IgD-negative memory B cell (primary cell): ENCODE measurements at regions not wholly inside any gene's neighbourhood (a gene's known extent, or its start where the extent isn't known, plus 50 kb on each side); places are given as distances from the start of the nearest gene placed in this dataset.

Experiments
- H3K27ac Mint-ChIP-seq, 3 donors: one replicate each; pipeline ENCODE4 v1.8.0; 2020 to 2022; ENCODE audit warnings: mild to moderate bottlenecking in 3 of 3, mixed read lengths in 3 of 3, moderate library complexity in 1 of 3
- H3K27me3 Mint-ChIP-seq: one replicate; pipeline ENCODE4 v1.8.0; 2021; ENCODE audit warnings: mixed read lengths
- H3K36me3 Mint-ChIP-seq: one replicate; pipeline ENCODE4 v1.8.0; 2020; ENCODE audit warnings: mild to moderate bottlenecking, mixed read lengths
- H3K4me1 Mint-ChIP-seq, 3 donors: one replicate each; pipeline ENCODE4 v1.8.0; 2020 to 2022; ENCODE audit warnings: mixed read lengths in 3 of 3, mild to moderate bottlenecking in 1 of 3
- H3K4me3 Mint-ChIP-seq, 4 donors: one replicate each; pipeline ENCODE4 v1.8.0; 2020 to 2022; ENCODE audit warnings: mild to moderate bottlenecking in 4 of 4, mixed read lengths in 4 of 4, moderate library complexity in 3 of 4
- H3K9me3 Mint-ChIP-seq, 3 donors: one replicate each; pipeline ENCODE4 v1.8.0; 2020 to 2021; ENCODE audit warnings: mixed read lengths in 3 of 3, mild to moderate bottlenecking in 1 of 3

DNA sequence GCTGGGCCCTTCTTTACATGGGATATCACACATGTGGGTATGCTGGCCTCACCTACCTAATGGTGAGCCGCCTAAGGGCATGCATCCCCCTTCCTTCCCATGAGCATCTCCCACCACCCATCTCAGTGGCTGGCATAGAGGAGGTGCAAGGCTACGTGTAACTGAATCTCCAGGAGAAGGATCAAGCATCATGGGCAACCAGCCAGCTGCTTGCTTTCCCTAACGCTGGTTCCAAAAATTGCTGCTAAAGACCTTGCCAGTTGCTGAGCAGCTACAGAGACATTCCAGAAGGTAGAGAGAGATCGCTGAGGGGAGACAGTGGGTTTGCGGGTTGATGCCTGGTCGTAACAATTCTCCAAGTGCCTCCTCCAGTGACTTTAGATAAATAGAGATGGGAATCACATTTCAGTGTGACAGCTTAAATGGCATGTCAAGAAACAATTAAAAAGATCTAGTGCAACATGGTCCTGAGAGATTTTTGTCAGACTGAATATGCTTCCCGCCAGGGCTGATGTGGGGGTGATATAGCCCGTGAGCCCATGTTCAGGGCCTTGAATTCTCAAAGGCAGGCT lies 378.4 kb upstream of the CDH5 start:
- H3K36me3 Mint-ChIP-seq = no peaks in the 10 kb centered on the region
- no peaks in the 10 kb centered on the region for H3K27me3 Mint-ChIP-seq
- no peak overlapping the region for H3K4me3 Mint-ChIP-seq
- H3K27ac Mint-ChIP-seq = no peak overlapping the region
- no peaks in the 10 kb centered on the region for H3K9me3 Mint-ChIP-seq
- no peaks in the 10 kb centered on the region for H3K4me1 Mint-ChIP-seq

DNA sequence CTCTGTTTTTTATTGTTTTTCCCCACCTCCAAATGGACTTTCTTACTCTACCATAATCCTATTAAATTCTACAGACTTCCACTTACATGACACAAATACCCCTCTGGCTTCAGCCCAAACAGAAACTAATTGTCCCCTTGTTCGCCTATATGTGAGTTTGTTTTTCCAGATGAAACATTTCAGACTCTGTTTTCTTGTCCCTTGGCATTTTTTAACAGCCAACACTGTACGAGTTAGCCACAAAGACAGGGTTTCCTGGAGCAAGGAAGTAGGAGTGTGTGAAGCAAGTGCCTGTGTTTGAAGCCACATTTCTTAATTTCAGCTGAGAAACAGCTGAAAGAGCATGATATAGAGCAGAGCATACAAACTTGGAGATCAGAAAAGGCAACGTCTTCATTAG lies 382.2 kb upstream of the CDH5 start:
- H3K4me1 Mint-ChIP-seq = no peaks in the 10 kb centered on the region
- no peaks in the 10 kb centered on the region for H3K27me3 Mint-ChIP-seq
- H3K9me3 Mint-ChIP-seq = no peaks in the 10 kb centered on the region
- no peak overlapping the region for H3K27ac Mint-ChIP-seq
- no peaks in the 10 kb centered on the region for H3K36me3 Mint-ChIP-seq
- H3K4me3 Mint-ChIP-seq = no peak overlapping the region

DNA sequence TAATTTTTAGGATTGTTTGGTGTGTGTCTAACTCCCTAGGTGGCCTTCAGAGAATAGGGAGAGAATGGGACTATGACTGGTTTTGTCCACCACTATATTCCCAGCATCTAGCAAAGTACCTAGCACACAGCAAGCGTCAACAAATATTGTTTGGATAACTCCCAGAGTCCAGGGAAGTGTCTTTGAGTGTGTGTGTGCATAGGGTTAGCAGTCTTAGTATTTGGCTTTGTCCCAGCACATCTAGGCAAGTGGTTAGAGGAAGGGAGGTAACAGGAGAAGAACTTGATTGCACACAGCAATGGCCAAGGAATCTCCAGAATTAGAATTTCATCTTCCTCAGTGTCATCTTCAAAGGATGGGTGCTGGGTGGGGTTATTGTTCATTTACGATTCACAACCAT lies 385.4 kb upstream of the CDH5 start:
- Mint-ChIP-seq H3K4me3 (no peak overlapping the region), H3K27me3 (no peaks in the 10 kb centered on the region), H3K36me3 (no peaks in the 10 kb centered on the region), H3K4me1 (no peaks in the 10 kb centered on the region), H3K27ac (no peak overlapping the region), H3K9me3 (peaks cover 0 to 3% (median 0%) of the 10 kb centered on the region in 3 donors)

DNA sequence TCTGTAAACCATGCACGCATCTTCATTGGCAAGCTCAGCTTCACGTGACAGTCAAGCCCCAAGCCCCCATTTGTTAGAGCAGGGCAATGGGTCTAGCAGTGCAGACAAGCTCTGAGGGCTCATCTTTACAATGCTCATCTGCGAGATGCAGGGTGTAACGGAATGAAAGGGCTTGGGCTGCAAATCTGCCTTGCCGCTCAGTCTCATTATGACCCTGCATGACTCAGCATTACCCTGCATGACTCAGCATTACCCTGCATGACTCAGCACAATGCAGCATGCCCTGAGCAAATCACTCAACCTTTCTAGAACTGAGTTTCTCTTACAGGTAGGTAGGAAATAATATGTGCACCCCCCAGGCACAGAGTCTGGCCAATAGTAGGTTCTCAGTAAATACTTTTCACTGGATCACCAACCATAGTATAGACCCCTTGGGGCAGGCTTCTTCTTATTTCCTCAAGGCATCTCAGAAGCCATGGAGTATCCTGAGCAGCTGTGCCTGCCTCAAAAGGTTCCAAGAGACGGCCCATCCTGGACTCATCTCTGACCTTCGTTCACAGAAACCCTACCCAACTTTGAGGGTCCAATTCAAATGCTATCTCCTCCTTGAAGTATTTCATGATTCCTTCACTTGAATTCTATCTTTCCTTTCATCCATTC lies 391.3 kb upstream of the CDH5 start:
- Mint-ChIP-seq H3K27me3 (no peaks in the 10 kb centered on the region), H3K9me3 (peaks cover 1 to 19% (median 6%) of the 10 kb centered on the region in 3 donors), H3K27ac (no peak overlapping the region), H3K4me1 (peaks cover 0 to 1% (median 0%) of the 10 kb centered on the region in 3 donors), H3K36me3 (no peaks in the 10 kb centered on the region), H3K4me3 (no peak overlapping the region)

DNA sequence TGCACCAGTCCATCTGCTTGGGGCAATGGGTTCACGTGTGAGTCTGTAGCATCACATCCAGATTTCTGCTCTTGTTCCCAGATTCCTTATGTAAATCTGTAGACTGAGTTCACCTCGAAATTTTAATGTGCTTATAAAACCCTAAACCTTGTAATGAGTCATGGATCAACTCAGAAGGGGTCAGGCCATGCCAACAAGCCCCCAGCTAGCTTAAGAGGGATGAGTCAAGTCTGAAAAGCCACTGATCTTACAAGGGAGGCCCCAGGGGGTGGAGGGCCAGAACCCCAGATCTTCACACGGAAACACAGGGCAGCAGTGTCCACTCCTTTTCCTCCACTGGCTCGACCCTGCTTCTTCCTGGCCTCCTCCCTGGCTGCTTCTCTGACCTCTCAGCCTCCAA lies 399.1 kb upstream of the CDH5 start:
- Mint-ChIP-seq H3K4me1 (no peaks in the 10 kb centered on the region), H3K27ac (no peak overlapping the region), H3K4me3 (no peak overlapping the region), H3K9me3 (peaks cover 1 to 13% (median 5%) of the 10 kb centered on the region in 3 donors), H3K27me3 (peaks cover 2% of the 10 kb centered on the region), H3K36me3 (no peaks in the 10 kb centered on the region)

DNA sequence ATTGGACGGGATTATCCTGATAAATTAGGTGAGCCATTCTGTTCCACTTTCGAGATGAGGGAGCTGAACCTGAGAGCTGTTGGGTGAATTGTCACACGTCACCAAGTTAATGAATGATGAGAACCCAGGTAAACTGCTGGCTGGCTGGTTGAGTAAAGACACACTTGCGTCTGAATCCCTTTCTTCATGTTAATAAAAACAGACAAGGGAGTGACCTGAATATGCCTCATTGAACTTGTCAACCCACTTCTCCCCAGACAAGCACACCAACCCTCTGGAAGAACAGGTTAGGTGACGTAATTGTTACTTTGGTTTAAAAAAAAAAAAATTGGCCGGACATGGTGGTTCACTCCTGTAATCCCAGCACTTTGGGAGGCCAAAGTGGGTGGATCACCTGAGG lies 400.9 kb upstream of the CDH5 start:
- H3K36me3 Mint-ChIP-seq = no peaks in the 10 kb centered on the region
- H3K4me3 Mint-ChIP-seq = no peak overlapping the region
- no peaks in the 10 kb centered on the region for H3K4me1 Mint-ChIP-seq
- H3K27ac Mint-ChIP-seq = no peak overlapping the region
- peaks cover 0 to 8% (median 2%) of the 10 kb centered on the region in 3 donors for H3K9me3 Mint-ChIP-seq
- H3K27me3 Mint-ChIP-seq = peaks cover 2% of the 10 kb centered on the region

DNA sequence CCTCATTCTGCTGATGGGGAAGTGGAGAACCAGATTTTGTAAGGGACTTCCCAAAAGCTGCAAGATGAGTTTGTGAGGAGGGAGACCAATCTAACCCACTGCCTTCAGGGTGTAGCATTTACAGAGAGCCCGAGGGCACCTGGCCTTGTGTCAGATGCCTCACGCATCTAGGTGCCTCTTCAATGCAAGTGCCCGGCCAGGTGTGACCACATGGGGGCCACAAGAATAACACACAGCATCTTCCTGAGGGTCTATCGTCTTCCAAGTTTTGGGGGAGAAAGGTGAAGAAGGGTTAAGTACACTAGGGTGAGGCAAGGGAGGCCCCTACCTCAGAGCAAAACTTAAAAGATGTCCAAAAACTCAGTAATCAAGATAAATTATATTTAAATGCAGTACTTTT lies 401.7 kb upstream of the CDH5 start:
- peaks cover 2% of the 10 kb centered on the region for H3K27me3 Mint-ChIP-seq
- H3K4me3 Mint-ChIP-seq = no peak overlapping the region
- H3K9me3 Mint-ChIP-seq = peaks cover 0 to 3% (median 0%) of the 10 kb centered on the region in 3 donors
- no peaks in the 10 kb centered on the region for H3K36me3 Mint-ChIP-seq
- H3K27ac Mint-ChIP-seq = no peak overlapping the region
- H3K4me1 Mint-ChIP-seq = no peaks in the 10 kb centered on the region

DNA sequence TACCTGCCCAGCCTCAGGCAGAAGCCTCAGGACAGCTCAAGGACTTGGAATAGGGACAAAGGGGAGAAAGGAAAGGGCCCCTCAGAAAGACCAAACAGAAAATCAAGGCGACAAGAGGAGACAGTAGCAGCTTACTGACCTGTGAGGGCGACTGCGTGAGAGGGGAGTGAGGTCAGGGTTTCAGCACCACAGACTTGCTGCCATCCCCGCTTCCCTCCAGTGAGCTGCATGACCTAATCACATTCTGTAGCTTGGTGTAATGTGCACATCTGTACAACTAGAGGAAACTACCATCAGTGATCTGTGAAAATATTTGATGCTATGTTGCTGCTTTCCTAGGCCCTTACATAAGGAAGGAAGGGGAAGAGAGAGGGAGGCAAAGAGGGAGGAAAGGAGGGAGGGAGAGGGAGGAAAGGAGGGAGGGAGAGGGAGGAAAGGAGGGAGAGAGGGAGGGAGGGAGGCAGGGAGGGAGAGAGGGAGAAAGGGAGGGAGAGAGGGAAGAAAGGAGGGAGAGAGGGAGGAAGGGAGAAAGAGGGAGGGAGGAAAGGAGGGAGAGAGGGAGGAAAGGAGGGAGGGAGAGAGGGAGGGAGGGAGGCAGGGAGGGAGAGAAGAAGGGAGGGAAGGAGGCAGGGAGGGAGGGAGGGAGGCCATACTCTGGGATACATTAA lies 404.9 kb upstream of the CDH5 start:
- peaks cover 0 to 3% (median 0%) of the 10 kb centered on the region in 3 donors for H3K9me3 Mint-ChIP-seq
- H3K27me3 Mint-ChIP-seq = peaks cover 3% of the 10 kb centered on the region
- no peaks in the 10 kb centered on the region for H3K4me1 Mint-ChIP-seq
- H3K27ac Mint-ChIP-seq = no peak overlapping the region
- H3K36me3 Mint-ChIP-seq = no peaks in the 10 kb centered on the region
- H3K4me3 Mint-ChIP-seq = no peak overlapping the region

DNA sequence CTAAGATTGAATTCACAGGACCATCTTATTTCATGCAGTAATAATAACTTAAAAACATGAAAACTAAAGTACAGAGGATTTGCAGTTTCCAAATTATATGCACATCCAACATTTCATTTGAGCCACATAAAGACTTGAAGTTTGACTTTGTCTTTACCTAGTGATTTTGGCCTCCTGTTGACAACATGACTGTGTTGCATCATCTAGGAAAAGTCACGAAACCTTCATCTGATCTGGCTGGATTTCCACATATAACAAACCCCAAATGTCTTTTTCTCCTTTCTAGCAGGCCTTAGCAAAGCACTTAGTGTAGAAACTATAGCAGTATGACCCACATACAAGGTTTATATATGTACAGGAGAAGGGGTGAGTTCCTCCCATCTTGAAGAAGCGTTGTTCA lies 406.5 kb upstream of the CDH5 start:
- Mint-ChIP-seq H3K27ac (no peak overlapping the region), H3K9me3 (peaks cover 0 to 3% (median 0%) of the 10 kb centered on the region in 3 donors), H3K27me3 (peaks cover 3% of the 10 kb centered on the region), H3K36me3 (no peaks in the 10 kb centered on the region), H3K4me3 (no peak overlapping the region), H3K4me1 (no peaks in the 10 kb centered on the region)

DNA sequence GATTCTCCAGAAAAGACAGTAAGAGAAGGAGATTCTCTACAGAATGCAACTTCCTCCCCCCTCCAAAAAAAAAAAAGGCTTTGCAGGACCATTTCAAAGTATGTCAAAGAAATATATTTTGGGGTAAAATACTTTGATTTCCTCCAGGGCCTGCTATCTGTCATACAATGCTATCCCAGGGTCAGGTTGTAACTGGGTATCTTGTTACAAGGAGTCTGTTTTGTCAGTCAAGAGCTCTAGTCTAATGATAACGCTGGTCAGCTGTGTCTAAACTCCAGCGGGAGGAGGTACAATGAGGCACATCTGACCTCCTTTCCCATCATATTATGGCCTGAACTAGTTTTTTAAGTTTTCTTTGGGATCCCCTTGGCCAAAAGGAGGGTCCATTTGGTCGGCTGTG lies 408.4 kb upstream of the CDH5 start:
- peaks cover 2% of the 10 kb centered on the region for H3K27me3 Mint-ChIP-seq
- no peaks in the 10 kb centered on the region for H3K36me3 Mint-ChIP-seq
- H3K4me3 Mint-ChIP-seq = no peak overlapping the region
- no peak overlapping the region for H3K27ac Mint-ChIP-seq
- H3K4me1 Mint-ChIP-seq = no peaks in the 10 kb centered on the region
- H3K9me3 Mint-ChIP-seq = peaks cover 0 to 3% (median 0%) of the 10 kb centered on the region in 3 donors

DNA sequence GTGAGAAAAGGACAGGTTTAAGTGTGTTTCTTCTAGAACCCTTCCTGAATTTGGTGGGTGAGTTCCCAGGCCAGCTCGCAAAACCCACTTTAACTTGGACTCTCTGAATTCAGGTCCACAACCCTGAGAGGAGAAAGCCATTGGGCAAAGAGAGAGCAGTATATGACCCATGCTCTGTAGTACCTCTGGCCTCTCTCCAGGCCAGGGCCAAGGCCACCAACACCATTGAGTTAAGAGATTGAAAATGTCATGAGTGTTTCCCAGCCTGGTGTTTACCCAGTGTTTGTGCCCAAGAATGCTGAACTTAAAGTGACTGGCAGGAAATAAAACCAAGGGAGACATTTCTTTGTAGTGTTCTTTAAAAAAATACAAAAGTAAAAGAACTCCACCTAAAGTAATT lies 410.4 kb upstream of the CDH5 start:
- no peak overlapping the region for H3K27ac Mint-ChIP-seq
- no peaks in the 10 kb centered on the region for H3K36me3 Mint-ChIP-seq
- H3K4me3 Mint-ChIP-seq = no peak overlapping the region
- H3K4me1 Mint-ChIP-seq = no peaks in the 10 kb centered on the region
- peaks cover 2% of the 10 kb centered on the region for H3K27me3 Mint-ChIP-seq
- peaks cover 0 to under 1% (median 0%) of the 10 kb centered on the region in 3 donors for H3K9me3 Mint-ChIP-seq

DNA sequence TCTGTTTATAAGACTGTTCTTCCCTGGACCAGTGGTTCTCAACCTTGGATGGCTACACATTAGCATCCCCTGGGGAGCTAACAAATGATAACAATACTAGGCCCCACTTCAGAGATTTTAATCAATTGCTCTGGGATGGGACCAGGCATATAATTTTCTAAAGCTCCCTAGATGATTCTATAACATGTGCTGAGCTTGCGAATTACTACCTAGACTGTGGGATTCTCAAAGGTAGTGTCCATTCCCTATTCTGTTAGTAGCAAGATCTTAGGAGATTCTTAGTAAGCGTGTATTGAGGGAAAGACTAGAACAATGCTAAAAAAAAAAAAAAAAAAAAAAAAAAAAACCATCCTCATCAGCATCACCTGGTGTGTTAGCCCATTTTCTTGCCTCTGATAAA lies 412.0 kb upstream of the CDH5 start:
- H3K9me3 Mint-ChIP-seq = peaks cover 0 to 4% (median 0%) of the 10 kb centered on the region in 3 donors
- no peaks in the 10 kb centered on the region for H3K36me3 Mint-ChIP-seq
- no peaks in the 10 kb centered on the region for H3K4me1 Mint-ChIP-seq
- peaks cover 2% of the 10 kb centered on the region for H3K27me3 Mint-ChIP-seq
- H3K4me3 Mint-ChIP-seq = no peak overlapping the region
- H3K27ac Mint-ChIP-seq = no peak overlapping the region

DNA sequence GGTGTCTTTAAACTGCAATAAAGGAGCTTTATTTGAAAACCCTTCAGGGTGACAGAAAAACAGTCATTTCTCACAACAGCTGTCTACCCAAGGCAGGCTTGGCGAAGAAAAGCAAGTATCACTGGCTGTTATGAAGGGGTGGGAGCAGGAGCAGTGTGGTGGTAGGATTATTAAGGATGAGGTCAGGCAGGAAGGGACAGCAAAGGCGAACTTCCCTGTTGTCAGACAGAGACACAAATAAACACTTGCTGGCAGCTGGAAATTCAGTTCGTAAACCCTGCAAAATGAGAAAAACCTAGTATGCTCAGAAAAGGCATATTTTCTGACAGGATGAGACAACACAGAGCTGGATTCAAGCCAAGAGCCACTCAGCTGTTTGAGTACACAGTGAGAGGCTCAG lies 416.3 kb upstream of the CDH5 start:
- no peaks in the 10 kb centered on the region for H3K27me3 Mint-ChIP-seq
- H3K9me3 Mint-ChIP-seq = peaks cover 0 to 7% (median 7%) of the 10 kb centered on the region in 3 donors
- no peak overlapping the region for H3K4me3 Mint-ChIP-seq
- H3K36me3 Mint-ChIP-seq = no peaks in the 10 kb centered on the region
- H3K4me1 Mint-ChIP-seq = no peaks in the 10 kb centered on the region
- H3K27ac Mint-ChIP-seq = no peak overlapping the region

DNA sequence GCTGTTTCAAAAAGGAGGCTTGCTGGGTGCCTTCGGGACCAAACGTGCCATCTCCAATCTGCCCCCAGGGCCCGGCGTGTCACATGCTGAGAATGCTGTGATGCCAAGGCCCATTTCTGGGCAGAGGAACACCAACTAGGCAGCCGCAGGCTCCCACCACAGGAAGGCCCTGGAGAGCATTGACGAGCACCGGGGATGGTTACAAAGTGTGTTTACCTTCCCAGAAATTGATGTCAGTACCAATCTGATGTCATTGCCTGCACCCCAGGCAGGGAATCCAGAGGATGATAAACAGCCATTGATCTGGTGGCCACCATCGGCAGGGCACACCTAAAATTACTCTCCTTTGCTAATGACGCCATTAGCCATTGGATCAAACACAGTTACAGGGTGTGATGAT lies 418.1 kb upstream of the CDH5 start:
- Mint-ChIP-seq H3K27ac (no peak overlapping the region), H3K4me1 (no peaks in the 10 kb centered on the region), H3K9me3 (peaks cover 0 to 10% (median 7%) of the 10 kb centered on the region in 3 donors), H3K4me3 (no peak overlapping the region), H3K27me3 (no peaks in the 10 kb centered on the region), H3K36me3 (no peaks in the 10 kb centered on the region)

DNA sequence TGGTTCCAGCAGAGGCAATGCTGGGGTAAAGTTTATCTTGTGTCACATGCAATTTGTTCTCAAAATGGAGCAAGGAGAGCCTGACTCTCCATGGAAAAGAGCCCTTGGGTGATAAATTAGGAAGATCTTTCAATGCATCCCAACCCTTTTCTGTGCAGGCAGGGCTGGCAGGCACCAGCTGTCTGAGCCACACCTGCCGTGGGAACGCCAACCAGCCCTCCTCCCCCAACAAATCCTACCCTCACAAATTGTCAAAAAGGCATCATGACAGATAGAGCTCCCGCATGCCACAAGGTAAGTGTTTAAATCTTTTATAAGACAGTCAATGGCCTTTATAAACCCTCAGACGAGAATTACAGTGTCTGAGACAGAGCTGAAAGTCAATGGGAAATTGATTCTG lies 418.5 kb upstream of the CDH5 start:
- no peak overlapping the region for H3K4me3 Mint-ChIP-seq
- no peaks in the 10 kb centered on the region for H3K36me3 Mint-ChIP-seq
- no peak overlapping the region for H3K27ac Mint-ChIP-seq
- no peaks in the 10 kb centered on the region for H3K27me3 Mint-ChIP-seq
- peaks cover 0 to 10% (median 7%) of the 10 kb centered on the region in 3 donors for H3K9me3 Mint-ChIP-seq
- H3K4me1 Mint-ChIP-seq = no peaks in the 10 kb centered on the region

DNA sequence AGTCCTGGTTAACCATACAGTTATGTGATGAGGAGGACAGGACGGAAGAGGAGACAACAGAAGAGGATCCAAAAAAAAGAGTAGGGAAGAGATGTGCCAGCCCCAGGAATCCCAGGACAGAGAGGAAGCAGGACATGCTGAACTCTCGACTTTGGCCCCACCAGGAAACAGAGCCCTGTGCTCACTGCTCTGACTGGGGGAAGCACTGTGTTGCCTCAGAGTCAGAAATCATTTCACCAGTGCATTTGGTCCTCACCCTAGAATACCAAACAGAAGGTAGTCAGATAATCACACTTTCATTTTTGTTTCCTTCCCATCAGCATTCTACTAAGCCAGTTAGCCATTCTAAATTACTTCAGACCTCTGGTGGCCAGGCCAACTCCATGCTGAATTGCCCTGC lies 421.0 kb upstream of the CDH5 start:
- Mint-ChIP-seq H3K9me3 (peaks cover 3 to 10% (median 9%) of the 10 kb centered on the region in 3 donors), H3K27ac (no peak overlapping the region)

More for the DNA sequence above, 421.0 kb upstream of the CDH5 start:
- Mint-ChIP-seq H3K36me3 (no peaks in the 10 kb centered on the region), H3K27me3 (no peaks in the 10 kb centered on the region), H3K4me1 (no peaks in the 10 kb centered on the region), H3K4me3 (no peak overlapping the region)
